ENCODE measurements at regions not wholly inside any gene's neighbourhood (a gene's known extent, or its start where the extent isn't known, plus 50 kb on each side); places are given as distances from the start of the nearest gene placed in this dataset.

DNA sequence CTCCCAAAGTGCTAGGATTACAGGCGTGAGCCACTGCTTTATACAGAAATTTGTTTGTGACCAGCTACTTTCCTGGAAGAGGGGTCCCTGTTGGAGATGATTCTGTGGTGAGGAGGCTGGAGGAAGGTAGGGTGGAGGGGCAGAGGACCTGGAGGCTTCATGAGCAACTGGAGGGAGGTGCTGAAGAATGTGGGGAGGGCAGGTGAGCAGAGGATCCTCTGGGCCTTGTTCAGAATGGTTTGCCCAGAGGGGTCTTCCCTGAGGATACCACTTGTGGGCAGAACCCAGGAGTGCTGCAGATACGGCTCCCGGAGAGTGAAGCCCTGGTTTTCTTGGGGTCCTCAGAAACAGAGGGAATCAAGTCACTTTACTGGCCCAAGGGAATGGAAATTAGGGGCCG is 67.2 kb upstream of the WDR26 start:
- TF ChIP-seq POLR2A (IDR thresholded peaks at IDR 0.05) (no peak), CTCF (IDR thresholded peaks at IDR 0.05 in 8 of 11, conservative IDR thresholded peaks at IDR 0.05 in 3 of 11) (no peak), POLR2AphosphoS5 (IDR thresholded peaks at IDR 0.05) (no peak)

Data from spleen (tissue), 7 donors.